SK-N-MC (cell line): ENCODE measurements at regions not wholly inside any gene's neighbourhood (a gene's known extent, or its start where the extent isn't known, plus 50 kb on each side); places are given as distances from the start of the nearest gene placed in this dataset.
"Not testable (repeated sequence)": the region's sequence is repeated elsewhere in the genome, so short reads cannot be mapped to it uniquely, and the experiment has no call there.

Experiments
- DNase-seq: peaks from one replicate; pipeline ENCODE4 v3.0.0-alpha.2; 2011; ENCODE audit warnings: low read depth, low spot score
- H3K27ac ChIP-seq: fragments of 200-600 bp; sonication (generic); 2 replicates; pipeline ENCODE4 v1.5.1; 2016; ENCODE audit warnings: mixed run types
- H3K36me3 ChIP-seq: fragments of 200-600 bp; sonication (generic); 2 replicates; pipeline ENCODE4 v1.6.1; 2017; ENCODE audit warnings: antibody characterized with exemption, low read length, mixed read lengths; ENCODE audit not compliant: insufficient read depth
- H3K4me3 ChIP-seq: fragments of 200-600 bp; sonication (generic); 2 replicates; pipeline ENCODE4 v1.5.1; 2016
- H3K9ac ChIP-seq: fragments of 200-600 bp; sonication (generic); 2 replicates; pipeline ENCODE4 v1.8.0; 2017; ENCODE audit warnings: mixed run types, mixed read lengths; ENCODE audit not compliant: insufficient read length
- H3K9me3 ChIP-seq: fragments of 200-600 bp; sonication (generic); 2 replicates; pipeline ENCODE4 v1.6.1; 2017; ENCODE audit warnings: low read depth, mild to moderate bottlenecking, antibody characterized with exemption, low read length, moderate library complexity, mixed read lengths
- EZH2 ChIP-seq: fragments of 200-600 bp; sonication (generic); IDR thresholded peaks from one replicate; pipeline ENCODE4 v1.6.1; 2017; ENCODE audit warnings: antibody characterized with exemption
- FOXP2 ChIP-seq: optimal IDR thresholded peaks from 2 replicates; pipeline ENCODE3; 2011; ENCODE audit warnings: mild to moderate bottlenecking, moderate library complexity; ENCODE audit not compliant: insufficient read depth; ENCODE audit errors: extremely low read length, control extremely low read depth
- POLR2AphosphoS5 ChIP-seq: IDR thresholded peaks from 2 replicates; pipeline ENCODE4 v1.6.1; 2012; ENCODE audit warnings: mild to moderate bottlenecking, low read depth, low read length, borderline replicate concordance

DNA sequence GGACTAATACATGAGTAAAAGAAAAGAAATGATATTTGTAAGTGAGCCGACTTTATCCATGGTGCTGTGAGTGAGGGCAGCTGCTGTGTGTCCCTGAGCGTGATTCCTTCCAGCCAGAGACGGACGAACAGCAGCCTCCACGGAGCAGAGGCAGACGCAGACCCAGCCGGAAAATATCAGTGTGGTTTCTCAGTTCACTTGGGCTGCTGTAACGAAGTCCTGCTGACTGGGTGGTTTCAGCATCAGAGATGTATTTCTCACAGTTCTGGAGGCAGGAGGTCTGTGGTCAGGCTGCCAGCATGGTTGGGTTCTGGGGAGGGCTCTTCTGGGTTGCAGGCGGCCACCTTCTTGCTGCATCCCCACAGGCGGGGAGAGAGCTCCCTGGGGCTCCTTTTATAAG, 375.6 kb downstream of the GLRX3 start:
- no peak overlapping the region for H3K27ac ChIP-seq
- DNase-seq, result no peak
- TF ChIP-seq EZH2 (no peak), POLR2AphosphoS5 (no peak), FOXP2 (no peak)
- no peaks in the 10 kb centered on the region for H3K9me3 ChIP-seq
- H3K36me3 ChIP-seq, result no peaks in the 10 kb centered on the region
- H3K4me3 ChIP-seq, result no peak overlapping the region
- no peak overlapping the region for H3K9ac ChIP-seq

- Histone ChIP-seq H3K4me3 (no peak overlapping the region), H3K36me3 (no peaks in the 10 kb centered on the region), H3K9me3 (no peaks in the 10 kb centered on the region), H3K9ac (no peak overlapping the region), H3K27ac (no peak overlapping the region)
- no peak for DNase-seq
- TF ChIP-seq EZH2 (no peak), FOXP2 (no peak), POLR2AphosphoS5 (no peak)
Measured at GRCh38 chr10:130512936-130513335, 376.7 kb downstream of the GLRX3 start.

DNA sequence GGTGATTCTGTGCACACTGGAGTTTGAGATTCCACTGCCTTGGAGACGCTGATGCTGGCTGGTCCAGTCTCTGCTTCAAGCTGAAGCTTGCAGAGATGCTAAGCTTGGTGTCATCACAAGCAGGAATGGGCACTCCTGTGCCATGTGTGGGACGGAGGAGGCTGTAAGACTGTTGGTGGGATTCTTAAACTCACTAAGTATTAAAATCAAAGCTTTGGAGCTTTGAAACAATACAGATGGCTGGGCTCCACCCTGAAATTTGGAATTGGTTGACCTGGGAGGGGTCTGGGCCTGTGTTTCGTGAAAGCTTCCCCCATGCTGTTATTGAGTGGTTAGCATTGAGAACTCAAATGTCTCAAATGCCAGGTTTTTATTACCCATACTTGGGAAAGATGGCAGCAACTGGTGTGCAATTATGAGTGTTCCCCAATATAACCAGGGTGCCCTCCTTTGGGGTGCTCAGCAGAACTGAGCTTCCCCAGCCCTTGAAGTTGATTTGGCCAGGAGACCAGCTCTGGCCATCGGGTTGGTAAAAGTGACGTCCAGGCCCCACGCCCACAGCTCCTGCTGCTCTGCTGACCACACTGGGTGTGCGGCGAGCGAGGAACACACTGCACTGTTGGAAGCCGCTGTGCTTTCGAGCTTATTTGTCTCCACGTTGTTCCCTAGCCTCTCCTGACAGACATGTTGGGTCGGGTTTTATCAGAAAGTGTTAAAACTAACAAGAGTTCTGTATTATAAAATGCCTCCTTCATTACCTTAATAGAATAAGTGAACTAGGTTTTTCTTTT, 377.7 kb downstream of the GLRX3 start:
- Histone ChIP-seq H3K27ac (no peak overlapping the region), H3K36me3 (no peaks in the 10 kb centered on the region), H3K4me3 (no peak overlapping the region), H3K9ac (no peak overlapping the region), H3K9me3 (no peaks in the 10 kb centered on the region)
- DNase-seq, result no peak
- no peak for TF ChIP-seq EZH2

DNA sequence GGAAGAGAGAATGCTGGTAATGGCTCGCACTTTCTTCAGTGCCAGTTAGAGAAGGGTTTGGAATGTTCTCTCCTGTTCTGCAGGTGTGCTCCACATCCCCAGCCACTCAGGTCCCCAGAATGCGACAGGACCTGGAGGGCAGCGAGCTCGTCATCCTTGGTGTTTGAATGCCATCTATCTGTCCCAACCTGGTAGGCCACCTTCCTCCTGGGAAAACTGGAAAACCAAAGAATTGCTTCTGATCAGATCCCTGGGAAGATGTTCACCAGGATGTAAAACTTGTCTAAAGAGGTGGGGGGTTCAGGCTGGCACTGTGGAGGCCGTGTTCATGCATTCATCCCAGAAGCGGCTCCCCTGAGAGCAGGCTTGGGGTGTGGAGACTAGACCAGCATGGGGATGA, 379.5 kb downstream of the GLRX3 start:
- no peak for DNase-seq
- no peaks in the 10 kb centered on the region for H3K9me3 ChIP-seq
- H3K27ac ChIP-seq, result no peak overlapping the region
- no peak for TF ChIP-seq EZH2
- TF ChIP-seq FOXP2, result no peak
- TF ChIP-seq POLR2AphosphoS5, result no peak
- H3K36me3 ChIP-seq, result no peaks in the 10 kb centered on the region
- no peak overlapping the region for H3K4me3 ChIP-seq
- H3K9ac ChIP-seq, result no peak overlapping the region

GRCh38 chr10:130516141-130516735, 380.0 kb downstream of the GLRX3 start:
- H3K9ac ChIP-seq, result no peak overlapping the region
- H3K36me3 ChIP-seq, result no peaks in the 10 kb centered on the region
- no peak for DNase-seq
- no peak for TF ChIP-seq POLR2AphosphoS5
- H3K4me3 ChIP-seq, result no peak overlapping the region
- no peaks in the 10 kb centered on the region for H3K9me3 ChIP-seq
- H3K27ac ChIP-seq, result no peak overlapping the region

DNA sequence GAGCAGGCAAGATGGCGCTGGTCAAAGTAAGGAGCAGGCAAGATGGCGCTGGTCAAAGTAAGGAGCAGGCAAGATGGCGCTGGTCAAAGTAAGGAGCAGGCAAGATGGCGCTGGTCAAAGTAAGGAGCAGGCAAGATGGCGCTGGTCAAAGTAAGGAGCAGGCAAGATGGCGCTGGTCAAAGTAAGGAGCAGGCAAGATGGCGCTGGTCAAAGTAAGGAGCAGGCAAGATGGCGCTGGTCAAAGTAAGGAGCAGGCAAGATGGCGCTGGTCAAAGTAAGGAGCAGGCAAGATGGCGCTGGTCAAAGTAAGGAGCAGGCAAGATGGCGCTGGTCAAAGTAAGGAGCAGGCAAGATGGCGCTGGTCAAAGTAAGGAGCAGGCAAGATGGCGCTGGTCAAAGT, 382.7 kb downstream of the GLRX3 start:
- not testable (repeated sequence) for H3K9ac ChIP-seq, H3K36me3 ChIP-seq, H3K9me3 ChIP-seq, DNase-seq, H3K27ac ChIP-seq, H3K4me3 ChIP-seq

DNA sequence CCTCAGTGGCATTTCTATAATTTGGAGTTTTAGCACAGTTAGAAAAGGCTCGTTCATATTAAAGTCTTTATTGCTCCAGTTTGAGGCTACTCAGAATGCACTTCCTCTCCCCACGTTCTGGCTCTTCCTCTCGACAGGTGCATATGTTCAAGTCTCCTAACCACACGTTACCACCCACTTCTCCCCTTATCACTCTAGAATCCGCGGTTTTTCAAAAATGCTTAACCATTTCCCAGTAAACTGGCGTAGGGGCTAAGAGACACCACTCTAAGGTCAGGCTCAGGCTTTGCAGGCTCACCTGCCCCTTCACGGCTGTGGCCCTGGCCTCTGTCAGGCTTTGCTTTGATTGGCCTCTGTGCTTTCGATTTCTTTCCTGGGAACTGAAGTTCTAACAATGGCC, 383.6 kb downstream of the GLRX3 start:
- Histone ChIP-seq H3K4me3 (no peak overlapping the region), H3K27ac (no peak overlapping the region), H3K9ac (no peak overlapping the region), H3K36me3 (no peaks in the 10 kb centered on the region), H3K9me3 (no peaks in the 10 kb centered on the region)
- TF ChIP-seq FOXP2 (no peak), POLR2AphosphoS5 (no peak), EZH2 (no peak)
- no peak for DNase-seq

DNA sequence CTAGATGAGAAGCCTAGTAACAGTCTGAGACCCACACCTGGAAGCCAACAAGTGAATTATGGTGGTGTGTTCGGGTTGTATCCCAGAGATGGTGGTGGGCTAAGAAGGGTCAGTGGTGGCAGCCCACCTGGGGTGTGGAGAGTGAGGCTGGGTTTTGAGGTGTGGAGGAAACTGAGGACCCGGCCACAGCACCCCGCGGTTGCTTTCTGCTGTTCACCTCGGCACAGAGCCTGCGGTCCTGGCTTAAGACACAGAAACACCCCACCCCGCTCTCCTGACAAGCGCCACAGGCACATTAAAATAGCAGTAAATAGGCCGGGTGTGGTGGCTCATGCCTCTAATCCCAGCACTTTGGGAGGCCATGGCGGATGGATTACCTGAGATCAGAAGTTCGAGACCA, 395.1 kb downstream of the GLRX3 start:
- no peak for TF ChIP-seq EZH2
- DNase-seq, result no peak
- Histone ChIP-seq H3K9ac (no peak overlapping the region), H3K36me3 (no peaks in the 10 kb centered on the region), H3K9me3 (no peaks in the 10 kb centered on the region), H3K27ac (no peak overlapping the region), H3K4me3 (no peak overlapping the region)

DNA sequence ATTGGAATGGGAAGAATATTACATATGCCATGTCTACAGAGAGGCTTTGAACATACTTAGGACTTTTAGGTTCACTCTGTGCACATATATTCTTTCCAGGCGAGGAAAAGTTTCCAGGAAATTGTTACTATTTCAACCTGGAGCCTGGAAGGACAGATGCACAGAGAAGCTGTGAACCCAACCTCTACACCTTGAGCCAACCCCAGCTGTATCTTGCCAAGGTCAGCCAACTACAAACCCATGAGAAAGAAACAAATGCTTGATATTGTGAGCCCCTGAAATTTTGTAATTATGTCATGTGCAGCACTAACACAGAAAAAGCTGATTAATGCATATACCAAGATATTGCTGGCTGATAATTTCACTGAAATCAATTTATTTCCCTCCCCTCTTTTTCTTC, 404.9 kb downstream of the GLRX3 start:
- no peak for DNase-seq
- H3K9ac ChIP-seq, result no peak overlapping the region
- H3K36me3 ChIP-seq, result no peaks in the 10 kb centered on the region
- H3K9me3 ChIP-seq, result no peaks in the 10 kb centered on the region
- no peak overlapping the region for H3K4me3 ChIP-seq
- no peak overlapping the region for H3K27ac ChIP-seq
- no peak for TF ChIP-seq EZH2
- TF ChIP-seq FOXP2, result no peak
- TF ChIP-seq POLR2AphosphoS5, result no peak

DNA sequence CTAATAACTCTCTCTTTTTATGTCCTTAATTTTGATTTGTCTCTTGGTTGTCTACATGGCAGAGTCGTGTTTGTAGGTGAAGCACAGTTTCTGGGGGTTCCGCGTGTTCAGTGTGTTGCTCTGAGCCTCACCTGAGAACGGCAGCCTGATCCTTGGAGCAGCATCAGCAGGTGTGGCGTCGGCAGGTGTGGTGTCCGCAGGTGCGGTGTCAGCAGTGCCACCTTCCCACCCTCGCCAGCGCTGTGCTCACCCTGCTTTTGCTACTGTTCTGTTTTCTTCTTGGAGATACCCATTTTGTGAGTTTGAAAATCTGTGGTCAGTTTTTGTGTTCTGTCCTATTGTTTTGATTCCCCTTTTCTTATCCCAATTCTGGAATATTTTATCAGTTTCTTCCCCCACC, 406.6 kb downstream of the GLRX3 start:
- Histone ChIP-seq H3K36me3 (no peaks in the 10 kb centered on the region), H3K4me3 (no peak overlapping the region), H3K9ac (no peak overlapping the region), H3K27ac (no peak overlapping the region), H3K9me3 (no peaks in the 10 kb centered on the region)
- no peak for DNase-seq
- TF ChIP-seq FOXP2 (no peak), EZH2 (no peak), POLR2AphosphoS5 (no peak)
